HEK293 (cell line): ENCODE measurements at regions not wholly inside any gene's neighbourhood (a gene's known extent, or its start where the extent isn't known, plus 50 kb on each side); places are given as distances from the start of the nearest gene placed in this dataset.

Experiments used
- KLF9 ChIP-seq: fragments of 450-650 bp; formaldehyde crosslinking; IDR thresholded peaks from 2 replicates; pipeline ENCODE4 v1.5.1; 2016; ENCODE audit warnings: missing biosample characterization, missing genetic modification characterization, low read depth
- MZF1 ChIP-seq: fragments of 450-650 bp; formaldehyde crosslinking; IDR thresholded peaks from 2 replicates; pipeline ENCODE4 v1.5.1; 2017; ENCODE audit warnings: missing biosample characterization, missing genetic modification characterization, borderline replicate concordance
- SETDB1 ChIP-seq: IDR thresholded peaks from one replicate; pipeline ENCODE4 v1.6.1; 2017; ENCODE audit warnings: mild to moderate bottlenecking, low read length, moderate library complexity, mixed read lengths; ENCODE audit not compliant: insufficient read length
- SP3 ChIP-seq: fragments of 450-650 bp; formaldehyde crosslinking; IDR thresholded peaks from 2 replicates; pipeline ENCODE4 v1.5.1; 2016; ENCODE audit warnings: missing biosample characterization, missing genetic modification characterization
- SP7 ChIP-seq: fragments of 450-650 bp; formaldehyde crosslinking; IDR thresholded peaks from 2 replicates; pipeline ENCODE4 v1.5.1; 2016; ENCODE audit warnings: missing biosample characterization, missing genetic modification characterization
- WT1 ChIP-seq: fragments of 450-650 bp; formaldehyde crosslinking; IDR thresholded peaks from 2 replicates; pipeline ENCODE4 v1.5.1; 2016; ENCODE audit warnings: missing biosample characterization, missing genetic modification characterization
- ZEB2 ChIP-seq: fragments of 450-650 bp; formaldehyde crosslinking; IDR thresholded peaks from 2 replicates; pipeline ENCODE4 v1.5.1; 2016; ENCODE audit warnings: missing biosample characterization, missing genetic modification characterization
- ZFP69B ChIP-seq: fragments of 450-650 bp; formaldehyde crosslinking; IDR thresholded peaks from 2 replicates; pipeline ENCODE4 v1.5.1; 2016; ENCODE audit warnings: missing biosample characterization, missing genetic modification characterization
- ZNF214 ChIP-seq: fragments of 450-650 bp; formaldehyde crosslinking; IDR thresholded peaks from 2 replicates; pipeline ENCODE4 v1.5.1; 2017; ENCODE audit warnings: missing biosample characterization, mild to moderate bottlenecking, missing genetic modification characterization, borderline replicate concordance
- ZNF223 ChIP-seq: fragments of 450-650 bp; formaldehyde crosslinking; IDR thresholded peaks from 2 replicates; pipeline ENCODE4 v1.5.1; 2016; ENCODE audit warnings: missing biosample characterization, missing genetic modification characterization
- ZNF324 ChIP-seq: fragments of 450-650 bp; formaldehyde crosslinking; IDR thresholded peaks from 2 replicates; pipeline ENCODE4 v1.5.1; 2016; ENCODE audit warnings: missing biosample characterization, missing genetic modification characterization
- ZNF433 ChIP-seq: fragments of 450-650 bp; formaldehyde crosslinking; IDR thresholded peaks from 2 replicates; pipeline ENCODE4 v1.5.1; 2016; ENCODE audit warnings: missing biosample characterization, missing genetic modification characterization, low read depth
- ZNF596 ChIP-seq: fragments of 450-650 bp; IDR thresholded peaks from 2 replicates; pipeline ENCODE4 v1.5.0; 2018; ENCODE audit warnings: missing biosample characterization, mild to moderate bottlenecking, missing genetic modification characterization, moderate library complexity
- ZNF654 ChIP-seq: fragments of 450-650 bp; formaldehyde crosslinking; IDR thresholded peaks from 2 replicates; pipeline ENCODE4 v1.5.1; 2016; ENCODE audit warnings: low read depth, missing biosample characterization, missing genetic modification characterization
- ZNF792 ChIP-seq: fragments of 450-650 bp; formaldehyde crosslinking; IDR thresholded peaks from 2 replicates; pipeline ENCODE4 v1.5.1; 2016; ENCODE audit warnings: missing biosample characterization, missing genetic modification characterization
- ZSCAN23 ChIP-seq: fragments of 450-650 bp; formaldehyde crosslinking; IDR thresholded peaks from 2 replicates; pipeline ENCODE4 v1.5.1; 2016; ENCODE audit warnings: missing biosample characterization, missing genetic modification characterization
- TF ChIP-seq, protein P1 (sequence below): fragments of 450-650 bp; formaldehyde crosslinking; IDR thresholded peaks from 2 replicates; pipeline ENCODE4 v1.5.0; 2017; ENCODE audit warnings: missing biosample characterization, missing genetic modification characterization, borderline replicate concordance
- TF ChIP-seq, protein P2 (sequence below): IDR thresholded peaks from 2 replicates; pipeline ENCODE4 v1.6.1; 2011; ENCODE audit warnings: mild to moderate bottlenecking, low read depth, low read length, borderline replicate concordance
- TF ChIP-seq, protein P3 (sequence below): fragments of 450-650 bp; formaldehyde crosslinking; IDR thresholded peaks from 2 replicates; pipeline ENCODE4 v1.5.1; 2016; ENCODE audit warnings: missing biosample characterization, missing genetic modification characterization, borderline replicate concordance
- TF ChIP-seq, protein P4 (sequence below): fragments of 450-650 bp; formaldehyde crosslinking; IDR thresholded peaks from 2 replicates; pipeline ENCODE4 v1.5.1; 2016; ENCODE audit warnings: missing biosample characterization, missing genetic modification characterization
- TF ChIP-seq, protein P5 (sequence below): fragments of 450-650 bp; formaldehyde crosslinking; IDR thresholded peaks from 2 replicates; pipeline ENCODE4 v1.5.1; 2016; ENCODE audit warnings: missing biosample characterization, missing genetic modification characterization
- TF ChIP-seq, protein P6 (sequence below): fragments of 450-650 bp; formaldehyde crosslinking; IDR thresholded peaks from 2 replicates; pipeline ENCODE4 v1.5.1; 2017; ENCODE audit warnings: missing biosample characterization, missing genetic modification characterization
- TF ChIP-seq, protein P7 (sequence below): fragments of 450-650 bp; IDR thresholded peaks from 2 replicates; pipeline ENCODE4 v1.5.1; 2018; ENCODE audit warnings: missing biosample characterization, mild to moderate bottlenecking, missing genetic modification characterization
- TF ChIP-seq, protein P8 (sequence below): fragments of 450-650 bp; formaldehyde crosslinking; IDR thresholded peaks from 2 replicates; pipeline ENCODE4 v1.5.1; 2016; ENCODE audit warnings: missing biosample characterization, missing genetic modification characterization

DNA sequence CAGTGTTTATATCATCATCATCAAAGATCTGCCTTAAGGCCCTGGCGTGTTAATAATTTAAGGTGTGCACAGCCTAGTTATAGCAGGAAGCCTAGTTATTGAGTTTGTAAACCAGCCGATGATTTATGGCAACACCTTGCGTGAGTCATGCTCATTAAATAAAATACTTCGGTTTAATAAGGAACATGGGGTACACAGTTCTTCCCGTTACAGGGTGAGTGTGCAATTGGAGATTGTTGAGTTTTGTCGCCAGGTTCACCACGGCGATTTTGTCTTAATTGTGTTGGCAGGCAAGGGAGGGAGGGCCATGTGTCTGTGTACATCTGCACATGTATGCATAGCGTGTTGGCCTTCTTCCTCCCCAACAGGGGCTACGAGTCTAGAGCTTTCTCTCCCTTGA is 104.0 kb downstream of the TFAP2A start (continued):
- TF ChIP-seq, protein P1, sequence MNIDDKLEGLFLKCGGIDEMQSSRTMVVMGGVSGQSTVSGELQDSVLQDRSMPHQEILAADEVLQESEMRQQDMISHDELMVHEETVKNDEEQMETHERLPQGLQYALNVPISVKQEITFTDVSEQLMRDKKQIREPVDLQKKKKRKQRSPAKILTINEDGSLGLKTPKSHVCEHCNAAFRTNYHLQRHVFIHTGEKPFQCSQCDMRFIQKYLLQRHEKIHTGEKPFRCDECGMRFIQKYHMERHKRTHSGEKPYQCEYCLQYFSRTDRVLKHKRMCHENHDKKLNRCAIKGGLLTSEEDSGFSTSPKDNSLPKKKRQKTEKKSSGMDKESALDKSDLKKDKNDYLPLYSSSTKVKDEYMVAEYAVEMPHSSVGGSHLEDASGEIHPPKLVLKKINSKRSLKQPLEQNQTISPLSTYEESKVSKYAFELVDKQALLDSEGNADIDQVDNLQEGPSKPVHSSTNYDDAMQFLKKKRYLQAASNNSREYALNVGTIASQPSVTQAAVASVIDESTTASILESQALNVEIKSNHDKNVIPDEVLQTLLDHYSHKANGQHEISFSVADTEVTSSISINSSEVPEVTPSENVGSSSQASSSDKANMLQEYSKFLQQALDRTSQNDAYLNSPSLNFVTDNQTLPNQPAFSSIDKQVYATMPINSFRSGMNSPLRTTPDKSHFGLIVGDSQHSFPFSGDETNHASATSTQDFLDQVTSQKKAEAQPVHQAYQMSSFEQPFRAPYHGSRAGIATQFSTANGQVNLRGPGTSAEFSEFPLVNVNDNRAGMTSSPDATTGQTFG = no peak
- no peak for TF ChIP-seq MZF1 (tag by site-specific recombination)
- TF ChIP-seq, protein P2, sequence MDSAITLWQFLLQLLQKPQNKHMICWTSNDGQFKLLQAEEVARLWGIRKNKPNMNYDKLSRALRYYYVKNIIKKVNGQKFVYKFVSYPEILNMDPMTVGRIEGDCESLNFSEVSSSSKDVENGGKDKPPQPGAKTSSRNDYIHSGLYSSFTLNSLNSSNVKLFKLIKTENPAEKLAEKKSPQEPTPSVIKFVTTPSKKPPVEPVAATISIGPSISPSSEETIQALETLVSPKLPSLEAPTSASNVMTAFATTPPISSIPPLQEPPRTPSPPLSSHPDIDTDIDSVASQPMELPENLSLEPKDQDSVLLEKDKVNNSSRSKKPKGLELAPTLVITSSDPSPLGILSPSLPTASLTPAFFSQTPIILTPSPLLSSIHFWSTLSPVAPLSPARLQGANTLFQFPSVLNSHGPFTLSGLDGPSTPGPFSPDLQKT = no peak
- TF ChIP-seq, protein P3, sequence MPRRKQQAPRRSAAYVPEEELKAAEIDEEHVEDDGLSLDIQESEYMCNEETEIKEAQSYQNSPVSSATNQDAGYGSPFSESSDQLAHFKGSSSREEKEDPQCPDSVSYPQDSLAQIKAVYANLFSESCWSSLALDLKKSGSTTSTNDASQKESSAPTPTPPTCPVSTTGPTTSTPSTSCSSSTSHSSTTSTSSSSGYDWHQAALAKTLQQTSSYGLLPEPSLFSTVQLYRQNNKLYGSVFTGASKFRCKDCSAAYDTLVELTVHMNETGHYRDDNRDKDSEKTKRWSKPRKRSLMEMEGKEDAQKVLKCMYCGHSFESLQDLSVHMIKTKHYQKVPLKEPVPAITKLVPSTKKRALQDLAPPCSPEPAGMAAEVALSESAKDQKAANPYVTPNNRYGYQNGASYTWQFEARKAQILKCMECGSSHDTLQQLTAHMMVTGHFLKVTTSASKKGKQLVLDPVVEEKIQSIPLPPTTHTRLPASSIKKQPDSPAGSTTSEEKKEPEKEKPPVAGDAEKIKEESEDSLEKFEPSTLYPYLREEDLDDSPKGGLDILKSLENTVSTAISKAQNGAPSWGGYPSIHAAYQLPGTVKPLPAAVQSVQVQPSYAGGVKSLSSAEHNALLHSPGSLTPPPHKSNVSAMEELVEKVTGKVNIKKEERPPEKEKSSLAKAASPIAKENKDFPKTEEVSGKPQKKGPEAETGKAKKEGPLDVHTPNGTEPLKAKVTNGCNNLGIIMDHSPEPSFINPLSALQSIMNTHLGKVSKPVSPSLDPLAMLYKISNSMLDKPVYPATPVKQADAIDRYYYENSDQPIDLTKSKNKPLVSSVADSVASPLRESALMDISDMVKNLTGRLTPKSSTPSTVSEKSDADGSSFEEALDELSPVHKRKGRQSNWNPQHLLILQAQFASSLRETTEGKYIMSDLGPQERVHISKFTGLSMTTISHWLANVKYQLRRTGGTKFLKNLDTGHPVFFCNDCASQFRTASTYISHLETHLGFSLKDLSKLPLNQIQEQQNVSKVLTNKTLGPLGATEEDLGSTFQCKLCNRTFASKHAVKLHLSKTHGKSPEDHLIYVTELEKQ (tag by site-specific recombination) = peak; percentile 87
- no peak for TF ChIP-seq ZNF214
- TF ChIP-seq ZEB2 (tag by site-specific recombination) = peak; percentile 90
- TF ChIP-seq, protein P4, sequence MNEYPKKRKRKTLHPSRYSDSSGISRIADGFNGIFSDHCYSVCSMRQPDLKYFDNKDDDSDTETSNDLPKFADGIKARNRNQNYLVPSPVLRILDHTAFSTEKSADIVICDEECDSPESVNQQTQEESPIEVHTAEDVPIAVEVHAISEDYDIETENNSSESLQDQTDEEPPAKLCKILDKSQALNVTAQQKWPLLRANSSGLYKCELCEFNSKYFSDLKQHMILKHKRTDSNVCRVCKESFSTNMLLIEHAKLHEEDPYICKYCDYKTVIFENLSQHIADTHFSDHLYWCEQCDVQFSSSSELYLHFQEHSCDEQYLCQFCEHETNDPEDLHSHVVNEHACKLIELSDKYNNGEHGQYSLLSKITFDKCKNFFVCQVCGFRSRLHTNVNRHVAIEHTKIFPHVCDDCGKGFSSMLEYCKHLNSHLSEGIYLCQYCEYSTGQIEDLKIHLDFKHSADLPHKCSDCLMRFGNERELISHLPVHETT = no peak; the same call in 1 of the 2 replicates
- TF ChIP-seq, protein P5, sequence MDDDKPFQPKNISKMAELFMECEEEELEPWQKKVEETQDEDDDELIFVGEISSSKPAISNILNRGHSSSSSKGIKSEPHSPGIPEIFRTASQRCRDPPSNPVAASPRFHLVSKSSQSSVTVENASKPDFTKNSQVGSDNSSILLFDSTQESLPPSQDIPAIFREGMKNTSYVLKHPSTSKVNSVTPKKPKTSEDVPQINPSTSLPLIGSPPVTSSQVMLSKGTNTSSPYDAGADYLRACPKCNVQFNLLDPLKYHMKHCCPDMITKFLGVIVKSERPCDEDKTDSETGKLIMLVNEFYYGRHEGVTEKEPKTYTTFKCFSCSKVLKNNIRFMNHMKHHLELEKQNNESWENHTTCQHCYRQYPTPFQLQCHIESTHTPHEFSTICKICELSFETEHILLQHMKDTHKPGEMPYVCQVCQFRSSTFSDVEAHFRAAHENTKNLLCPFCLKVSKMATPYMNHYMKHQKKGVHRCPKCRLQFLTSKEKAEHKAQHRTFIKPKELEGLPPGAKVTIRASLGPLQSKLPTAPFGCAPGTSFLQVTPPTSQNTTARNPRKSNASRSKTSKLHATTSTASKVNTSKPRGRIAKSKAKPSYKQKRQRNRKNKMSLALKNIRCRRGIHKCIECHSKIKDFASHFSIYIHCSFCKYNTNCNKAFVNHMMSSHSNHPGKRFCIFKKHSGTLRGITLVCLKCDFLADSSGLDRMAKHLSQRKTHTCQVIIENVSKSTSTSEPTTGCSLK = no peak
- TF ChIP-seq ZFP69B (tag by site-specific recombination) = peak; percentile 18; the same call in 1 of the 2 replicates
- TF ChIP-seq, protein P6, sequence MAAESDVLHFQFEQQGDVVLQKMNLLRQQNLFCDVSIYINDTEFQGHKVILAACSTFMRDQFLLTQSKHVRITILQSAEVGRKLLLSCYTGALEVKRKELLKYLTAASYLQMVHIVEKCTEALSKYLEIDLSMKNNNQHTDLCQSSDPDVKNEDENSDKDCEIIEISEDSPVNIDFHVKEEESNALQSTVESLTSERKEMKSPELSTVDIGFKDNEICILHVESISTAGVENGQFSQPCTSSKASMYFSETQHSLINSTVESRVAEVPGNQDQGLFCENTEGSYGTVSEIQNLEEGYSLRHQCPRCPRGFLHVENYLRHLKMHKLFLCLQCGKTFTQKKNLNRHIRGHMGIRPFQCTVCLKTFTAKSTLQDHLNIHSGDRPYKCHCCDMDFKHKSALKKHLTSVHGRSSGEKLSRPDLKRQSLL = no peak
- no peak for TF ChIP-seq ZNF433 (tag by site-specific recombination)
- peak; percentile 86 for TF ChIP-seq WT1
- no peak for TF ChIP-seq ZSCAN23 (tag by site-specific recombination)
- no peak for TF ChIP-seq KLF9
- TF ChIP-seq SP7 = peak; percentile 98
- TF ChIP-seq ZNF596 (tag by site-specific recombination) = no peak; the same call in 1 of the 2 replicates
- TF ChIP-seq ZNF223 (tag by site-specific recombination) = no peak
- TF ChIP-seq SP3 = no peak
- no peak for TF ChIP-seq ZNF654
- TF ChIP-seq ZNF792 (tag by site-specific recombination) = no peak; the same call in 1 of the 2 replicates
- TF ChIP-seq, protein P7, sequence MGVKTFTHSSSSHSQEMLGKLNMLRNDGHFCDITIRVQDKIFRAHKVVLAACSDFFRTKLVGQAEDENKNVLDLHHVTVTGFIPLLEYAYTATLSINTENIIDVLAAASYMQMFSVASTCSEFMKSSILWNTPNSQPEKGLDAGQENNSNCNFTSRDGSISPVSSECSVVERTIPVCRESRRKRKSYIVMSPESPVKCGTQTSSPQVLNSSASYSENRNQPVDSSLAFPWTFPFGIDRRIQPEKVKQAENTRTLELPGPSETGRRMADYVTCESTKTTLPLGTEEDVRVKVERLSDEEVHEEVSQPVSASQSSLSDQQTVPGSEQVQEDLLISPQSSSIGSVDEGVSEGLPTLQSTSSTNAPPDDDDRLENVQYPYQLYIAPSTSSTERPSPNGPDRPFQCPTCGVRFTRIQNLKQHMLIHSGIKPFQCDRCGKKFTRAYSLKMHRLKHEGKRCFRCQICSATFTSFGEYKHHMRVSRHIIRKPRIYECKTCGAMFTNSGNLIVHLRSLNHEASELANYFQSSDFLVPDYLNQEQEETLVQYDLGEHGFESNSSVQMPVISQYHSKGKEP (tag by site-specific recombination) = peak; percentile 49; the same call in 1 of the 2 replicates
- TF ChIP-seq ZNF324 (tag by site-specific recombination) = peak; percentile 24; the same call in 1 of the 2 replicates
- TF ChIP-seq, protein P8, sequence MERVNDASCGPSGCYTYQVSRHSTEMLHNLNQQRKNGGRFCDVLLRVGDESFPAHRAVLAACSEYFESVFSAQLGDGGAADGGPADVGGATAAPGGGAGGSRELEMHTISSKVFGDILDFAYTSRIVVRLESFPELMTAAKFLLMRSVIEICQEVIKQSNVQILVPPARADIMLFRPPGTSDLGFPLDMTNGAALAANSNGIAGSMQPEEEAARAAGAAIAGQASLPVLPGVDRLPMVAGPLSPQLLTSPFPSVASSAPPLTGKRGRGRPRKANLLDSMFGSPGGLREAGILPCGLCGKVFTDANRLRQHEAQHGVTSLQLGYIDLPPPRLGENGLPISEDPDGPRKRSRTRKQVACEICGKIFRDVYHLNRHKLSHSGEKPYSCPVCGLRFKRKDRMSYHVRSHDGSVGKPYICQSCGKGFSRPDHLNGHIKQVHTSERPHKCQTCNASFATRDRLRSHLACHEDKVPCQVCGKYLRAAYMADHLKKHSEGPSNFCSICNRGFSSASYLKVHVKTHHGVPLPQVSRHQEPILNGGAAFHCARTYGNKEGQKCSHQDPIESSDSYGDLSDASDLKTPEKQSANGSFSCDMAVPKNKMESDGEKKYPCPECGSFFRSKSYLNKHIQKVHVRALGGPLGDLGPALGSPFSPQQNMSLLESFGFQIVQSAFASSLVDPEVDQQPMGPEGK = peak; percentile 66; the same call in 1 of the 2 replicates
- no peak for TF ChIP-seq SETDB1
